Spleen (tissue), 11 donors: ENCODE measurements at regions not wholly inside any gene's neighbourhood (a gene's known extent, or its start where the extent isn't known, plus 50 kb on each side); places are given as distances from the start of the nearest gene placed in this dataset.
"Not testable (repeated sequence)": the region's sequence is repeated elsewhere in the genome, so short reads cannot be mapped to it uniquely, and the experiment has no call there.

ENCODE experiments used
- DNase-seq: peaks from one replicate; pipeline ENCODE4 v3.0.0-alpha.2; 2020
- H3K27ac ChIP-seq, 8 donors: fragments of 200-600 bp; sonication (generic) in 7 of 8; 1 replicate in 4 of 8; 2 replicates in 4 of 8; pipeline versions ENCODE4 v1.5.0 to v1.8.0; 2016 to 2021; ENCODE audit warnings: inconsistent platforms in 4 of 8, mild to moderate bottlenecking in 4 of 8, moderate library complexity in 1 of 8
- H3K27me3 ChIP-seq, 7 donors: fragments of 200-600 bp; sonication (generic) in 6 of 7; replicated peaks in 1 of 7; 1 replicate in 4 of 7; 2 replicates in 3 of 7; pipeline versions ENCODE4 v1.5.0 to v1.8.0; 2016 to 2021; ENCODE audit warnings: inconsistent platforms in 3 of 7, mild to moderate bottlenecking in 1 of 7
- H3K36me3 ChIP-seq, 6 donors: fragments of 200-600 bp; sonication (generic) in 5 of 6; 1 replicate in 4 of 6; 2 replicates in 2 of 6; pipeline versions ENCODE4 v1.5.0 to v1.8.0; 2016 to 2021; ENCODE audit warnings: inconsistent platforms in 2 of 6
- H3K4me1 ChIP-seq, 6 donors: fragments of 200-600 bp; sonication (generic) in 5 of 6; 1 replicate in 3 of 6; 2 replicates in 3 of 6; pipeline versions ENCODE4 v1.5.0 to v1.8.0; 2016 to 2021; ENCODE audit warnings: inconsistent platforms in 3 of 6
- H3K4me3 ChIP-seq, 8 donors: fragments of 200-600 bp; sonication (generic) in 7 of 8; 1 replicate in 4 of 8; 2 replicates in 4 of 8; pipeline versions ENCODE4 v1.5.0 to v1.8.0; 2016 to 2021; ENCODE audit warnings: inconsistent platforms in 4 of 8, mild to moderate bottlenecking in 4 of 8, moderate library complexity in 2 of 8
- H3K9me3 ChIP-seq, 8 donors: fragments of 200-600 bp; sonication (generic) in 7 of 8; 1 replicate in 4 of 8; 2 replicates in 4 of 8; pipeline versions ENCODE4 v1.5.0 to v1.8.0; 2016 to 2021; ENCODE audit warnings: inconsistent platforms in 4 of 8
- CTCF ChIP-seq, 11 experiments: fragments of 200-600 bp in 7 of 11; fragments of 450-650 bp in 4 of 11; sonication (generic) in 4 of 11; IDR thresholded peaks in 8 of 11; conservative IDR thresholded peaks in 3 of 11; 1 replicate in 7 of 11; 2 replicates in 4 of 11; pipeline versions ENCODE4 v1.4.0 to v1.8.0; 2016 to 2021; ENCODE audit warnings: antibody characterized with exemption in 11 of 11, inconsistent platforms in 4 of 11, mild to moderate bottlenecking in 1 of 11
- POLR2A ChIP-seq, 3 donors: fragments of 450-650 bp; IDR thresholded peaks; one replicate each; pipeline ENCODE4 v1.5.1; 2017; ENCODE audit warnings: antibody characterized with exemption in 3 of 3, mild to moderate bottlenecking in 1 of 3
- POLR2AphosphoS5 ChIP-seq, 3 donors: sonication (generic); formaldehyde crosslinking; IDR thresholded peaks; one replicate each; pipeline ENCODE4 v1.5.1; 2017; ENCODE audit warnings: antibody characterized with exemption in 3 of 3
- WGBS, 5 donors: extraction: QIAGEN DNeasy Blood & Tissue Kit in 3 of 5; methylation state at CpG; one replicate each; pipeline versions ENCODE4 v1.1.5 to v1.1.7; 2013 to 2018; 5-methylcytosine and 5-hydroxymethylcytosine counted together
- intact Hi-C: fragments of 100-400 bp; cut with DNase I; formaldehyde crosslinking; loops from one replicate; pipeline ENCODE4 v1.15.0; 2023; ENCODE audit warnings: low total_unique reads
- donor health status: healthy with polysubstance abuse.
- donor health status: DM: no; HTN: no; CAD: no; lungs with moderate emphysema.
- donor health status: DM: no; HTN: no; CAD: no.
- donor health status: Bipolar disorder and iron deficiency.
- donor health status: healthy.
- donor health status: DM: no; HTN: no; CAD: no.
- donor health status: DM: yes; HTN: yes; CAD: no.

DNA sequence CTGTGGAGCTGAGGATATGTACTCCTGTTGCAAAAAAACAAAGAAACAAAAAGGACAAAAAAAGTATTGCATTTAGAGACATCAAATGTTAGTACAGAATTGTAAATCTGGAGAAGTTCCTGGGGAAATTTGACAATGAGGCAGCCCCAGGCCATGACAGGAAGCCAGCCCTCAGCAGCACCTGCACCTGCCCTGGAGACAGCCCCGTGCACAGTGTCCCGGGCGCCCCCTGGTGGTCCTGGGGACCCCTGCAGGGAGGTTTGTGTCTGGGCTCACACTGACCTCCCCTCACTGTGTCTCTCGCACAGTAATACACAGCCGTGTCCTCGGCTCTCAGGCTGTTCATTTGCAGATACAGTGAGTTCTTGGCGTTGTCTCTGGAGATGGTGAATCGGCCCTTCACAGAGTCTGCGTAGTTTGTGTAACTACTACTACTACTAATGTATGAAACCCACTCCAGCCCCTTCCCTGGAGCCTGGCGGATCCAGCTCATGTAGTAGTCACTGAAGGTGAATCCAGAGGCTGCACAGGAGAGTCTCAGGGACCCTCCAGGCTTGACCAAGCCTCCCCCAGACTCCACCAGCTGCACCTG, 590.1 kb downstream of the TMEM121 start:
- peak in 5 of 11 experiments; percentile 24 to 62 (median 51) for TF ChIP-seq CTCF (IDR thresholded peaks at IDR 0.05 in 8 of 11, conservative IDR thresholded peaks at IDR 0.05 in 3 of 11)
- H3K36me3 ChIP-seq, H3K4me1 ChIP-seq, H3K4me3 ChIP-seq, H3K27ac ChIP-seq, intact Hi-C loops, H3K27me3 ChIP-seq, H3K9me3 ChIP-seq, DNase-seq: not testable (repeated sequence)
- 36 to 54% (median 52%) methylated on average over 4 to 10 of the region's 10 CpGs; no CpG with 5 or more reads in 2 of the 5 donors for WGBS, 5 donors

DNA sequence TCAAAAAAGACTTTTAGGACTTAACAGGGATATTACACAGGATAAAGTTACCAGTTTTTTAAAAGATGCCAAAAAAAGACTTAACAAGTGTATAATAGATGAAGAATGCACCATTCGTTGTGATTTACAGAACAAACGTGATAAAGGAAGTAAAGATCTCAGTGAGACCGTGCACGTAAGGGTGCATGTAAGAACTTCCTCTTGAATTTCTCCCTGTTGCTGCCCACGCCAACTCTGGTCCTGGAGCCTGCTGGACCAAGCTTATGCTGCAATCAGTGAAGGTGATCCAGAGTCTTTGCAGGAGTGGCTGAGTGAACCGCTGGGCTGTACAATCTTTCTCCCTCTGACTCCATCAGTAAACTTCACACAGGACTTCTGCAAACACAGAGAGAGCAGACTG, 593.7 kb downstream of the TMEM121 start:
- no peak for TF ChIP-seq POLR2A (IDR thresholded peaks at IDR 0.05)
- no peaks in the 10 kb centered on the region for H3K9me3 ChIP-seq
- peaks cover 0 to 5% (median 0%) of the 10 kb centered on the region in 6 donors for H3K4me1 ChIP-seq
- WGBS, 5 donors = 22 to 42% (median 28%) methylated on average over 6 of the region's 6 CpGs
- no peaks in the 10 kb centered on the region for H3K36me3 ChIP-seq
- no peak overlapping the region for H3K4me3 ChIP-seq
- peaks cover 0 to 8% (median 0%) of the 10 kb centered on the region in 7 donors for H3K27me3 ChIP-seq
- DNase-seq = no peak
- intact Hi-C loops = no loop called here
- no peak overlapping the region for H3K27ac ChIP-seq

DNA sequence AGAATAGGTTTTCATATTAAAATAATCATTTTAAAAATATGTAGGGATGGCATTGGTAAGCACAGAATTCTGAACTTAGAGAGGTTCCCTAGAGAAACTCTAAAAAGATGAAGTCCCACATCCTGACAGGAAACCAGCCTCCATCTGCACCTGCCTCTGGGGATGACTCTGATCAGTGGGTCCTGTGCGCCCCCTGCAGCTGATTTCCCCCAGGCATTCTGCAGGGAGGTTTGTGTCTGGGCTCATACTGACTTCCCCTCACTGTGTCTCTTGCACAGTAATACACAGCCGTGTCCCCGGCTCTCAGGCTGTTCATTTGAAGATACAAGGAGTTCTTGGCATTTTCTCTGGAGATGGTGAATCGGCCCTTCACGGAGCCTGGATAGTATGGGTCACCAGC, 602.9 kb downstream of the TMEM121 start:
- Histone ChIP-seq H3K36me3 (no peaks in the 10 kb centered on the region), H3K27me3 (peaks cover 0 to 5% (median 0%) of the 10 kb centered on the region in 7 donors), H3K4me3 (no peak overlapping the region), H3K4me1 (peaks cover 0 to 14% (median 0%) of the 10 kb centered on the region in 6 donors), H3K9me3 (no peaks in the 10 kb centered on the region), H3K27ac (no peak overlapping the region)
- 18 to 52% (median 32%) methylated on average over 5 of the region's 5 CpGs for WGBS, 5 donors
- TF ChIP-seq POLR2AphosphoS5 (IDR thresholded peaks at IDR 0.05) = no peak
- peak in 4 of 11 experiments; percentile 10 to 38 (median 32) for TF ChIP-seq CTCF (IDR thresholded peaks at IDR 0.05 in 8 of 11, conservative IDR thresholded peaks at IDR 0.05 in 3 of 11)
- DNase-seq = no peak
- intact Hi-C loops = no loop called here

GRCh38 chr14:106129904-106130661, 603.7 kb downstream of the TMEM121 start:
- 49 to 60% (median 55%) methylated on average over 8 of the region's 8 CpGs for WGBS, 5 donors
- H3K27ac ChIP-seq, intact Hi-C loops, H3K27me3 ChIP-seq, H3K36me3 ChIP-seq, DNase-seq, H3K4me3 ChIP-seq, H3K9me3 ChIP-seq: not testable (repeated sequence)
- peaks cover 0 to 14% (median 0%) of the 10 kb centered on the region in 6 donors for H3K4me1 ChIP-seq

- H3K4me3 ChIP-seq, H3K36me3 ChIP-seq, H3K27me3 ChIP-seq, intact Hi-C loops, H3K9me3 ChIP-seq, H3K27ac ChIP-seq, DNase-seq: not testable (repeated sequence)
- peaks cover 0 to 14% (median 0%) of the 10 kb centered on the region in 6 donors for H3K4me1 ChIP-seq
- WGBS, 5 donors = 39 to 67% (median 48%) methylated on average over 2 of the region's 2 CpGs
These were observed 606.7 kb downstream of the TMEM121 start for GRCh38 chr14:106133126-106133525.
